ENCODE measurements at regions not wholly inside any gene's neighbourhood (a gene's known extent, or its start where the extent isn't known, plus 50 kb on each side); places are given as distances from the start of the nearest gene placed in this dataset.

DNA sequence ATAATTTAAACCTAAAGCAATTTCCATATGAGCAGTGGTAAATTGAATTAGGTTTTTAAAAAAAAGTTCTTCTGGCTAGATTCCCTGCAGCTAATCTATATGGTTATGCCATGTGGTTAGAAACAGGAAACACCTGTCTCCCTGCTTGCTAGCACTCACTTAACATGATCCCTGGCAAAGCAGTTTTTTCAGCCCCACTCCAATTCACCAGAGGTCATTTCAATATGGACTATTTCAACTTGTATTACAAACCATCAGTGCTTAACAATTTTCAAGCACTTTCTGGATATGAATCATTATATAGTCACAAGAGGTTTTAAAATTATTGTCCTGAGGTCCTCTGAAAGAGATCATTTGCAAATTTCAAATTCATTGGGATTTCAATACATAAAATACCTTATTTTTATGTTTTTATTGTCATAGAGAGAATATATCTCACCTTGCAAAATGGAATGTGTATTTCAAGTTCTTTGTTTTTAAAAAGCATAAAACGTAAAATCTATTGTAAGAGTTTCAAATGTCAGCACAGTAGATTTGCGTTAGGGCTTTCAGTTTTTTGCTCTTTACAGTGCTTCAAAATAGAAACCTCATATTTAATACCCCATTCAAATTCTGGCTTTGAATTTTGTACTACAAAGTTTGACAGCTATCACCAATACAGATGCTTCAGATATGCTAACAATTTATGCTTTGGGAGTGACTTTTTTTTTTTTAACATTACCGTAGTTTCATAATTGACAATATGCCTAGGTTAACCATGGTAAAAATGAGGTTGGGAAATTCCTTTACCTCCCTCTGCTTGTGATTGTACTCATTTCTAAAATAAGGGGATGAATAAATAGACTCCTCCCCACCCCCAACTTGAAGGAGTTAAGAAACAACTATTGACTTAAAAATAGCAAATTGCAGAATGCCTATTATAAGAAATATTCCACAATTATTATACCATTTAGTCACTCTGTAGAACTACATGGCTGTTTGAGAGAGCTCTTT is 117.5 kb upstream of the HGF start:
- TF ChIP-seq, protein P1, sequence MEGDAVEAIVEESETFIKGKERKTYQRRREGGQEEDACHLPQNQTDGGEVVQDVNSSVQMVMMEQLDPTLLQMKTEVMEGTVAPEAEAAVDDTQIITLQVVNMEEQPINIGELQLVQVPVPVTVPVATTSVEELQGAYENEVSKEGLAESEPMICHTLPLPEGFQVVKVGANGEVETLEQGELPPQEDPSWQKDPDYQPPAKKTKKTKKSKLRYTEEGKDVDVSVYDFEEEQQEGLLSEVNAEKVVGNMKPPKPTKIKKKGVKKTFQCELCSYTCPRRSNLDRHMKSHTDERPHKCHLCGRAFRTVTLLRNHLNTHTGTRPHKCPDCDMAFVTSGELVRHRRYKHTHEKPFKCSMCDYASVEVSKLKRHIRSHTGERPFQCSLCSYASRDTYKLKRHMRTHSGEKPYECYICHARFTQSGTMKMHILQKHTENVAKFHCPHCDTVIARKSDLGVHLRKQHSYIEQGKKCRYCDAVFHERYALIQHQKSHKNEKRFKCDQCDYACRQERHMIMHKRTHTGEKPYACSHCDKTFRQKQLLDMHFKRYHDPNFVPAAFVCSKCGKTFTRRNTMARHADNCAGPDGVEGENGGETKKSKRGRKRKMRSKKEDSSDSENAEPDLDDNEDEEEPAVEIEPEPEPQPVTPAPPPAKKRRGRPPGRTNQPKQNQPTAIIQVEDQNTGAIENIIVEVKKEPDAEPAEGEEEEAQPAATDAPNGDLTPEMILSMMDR (conservative IDR thresholded peaks at IDR 0.05; ENCODE audit: low read length), result no peak
- TF ChIP-seq EZH2phosphoT487 (IDR thresholded peaks at IDR 0.05; ENCODE audit: borderline replicate concordance, low read depth, low read length), result no peak
